ENCODE measurements at regions not wholly inside any gene's neighbourhood (a gene's known extent, or its start where the extent isn't known, plus 50 kb on each side); places are given as distances from the start of the nearest gene placed in this dataset.
"Not testable (repeated sequence)": the region's sequence is repeated elsewhere in the genome, so short reads cannot be mapped to it uniquely, and the experiment has no call there.

DNA sequence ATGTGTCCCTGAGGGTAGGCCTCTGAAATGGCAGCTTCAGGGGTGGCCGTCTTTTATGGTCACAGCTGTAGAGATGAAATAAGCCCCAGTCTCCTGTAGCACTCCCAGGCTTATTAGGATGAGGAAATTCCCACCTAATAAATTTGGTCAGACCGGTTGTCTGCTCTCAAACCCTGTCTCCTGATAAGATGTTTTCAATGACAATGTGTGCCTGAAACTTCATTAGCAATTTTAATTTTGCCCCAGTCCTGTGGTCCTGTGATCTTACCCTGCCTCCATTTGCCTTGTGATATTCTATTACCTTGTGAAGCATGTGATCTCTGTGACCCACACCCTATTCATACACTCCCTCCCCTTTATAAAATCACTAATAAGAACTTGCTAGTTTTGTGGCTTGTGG lies 736.1 kb upstream of the PCDH20 start:
- not testable (repeated sequence) for H3K36me3 Mint-ChIP-seq (ENCODE audit: low read depth); H3K4me1 Mint-ChIP-seq; H3K4me3 Mint-ChIP-seq; DNase-seq; H3K9me3 ChIP-seq (ENCODE audit: control insufficient read depth, low read length, poor library complexity, severe bottlenecking); H3K27ac Mint-ChIP-seq; ATAC-seq; H3K27me3 Mint-ChIP-seq

DNA sequence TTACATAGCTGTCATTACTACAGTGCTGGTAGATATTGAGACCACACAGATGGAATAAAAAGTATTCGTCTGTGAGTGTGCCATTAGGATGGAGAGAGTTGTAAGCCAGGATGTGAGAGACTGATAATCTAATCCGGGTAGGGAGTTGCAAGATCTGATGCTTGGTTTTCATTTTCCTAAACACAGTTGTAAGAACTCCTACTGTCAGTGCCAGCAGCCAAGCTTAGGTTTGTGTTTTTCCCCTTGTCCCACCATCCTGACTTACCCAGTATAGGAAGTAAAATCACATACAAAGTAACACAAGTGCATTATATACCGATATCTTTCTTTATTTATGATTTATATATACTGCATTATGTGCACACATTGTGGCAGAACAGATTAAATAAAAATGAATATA lies 726.4 kb upstream of the PCDH20 start:
- no peaks in the 10 kb centered on the region for H3K4me1 Mint-ChIP-seq
- no peak for ATAC-seq

DNA sequence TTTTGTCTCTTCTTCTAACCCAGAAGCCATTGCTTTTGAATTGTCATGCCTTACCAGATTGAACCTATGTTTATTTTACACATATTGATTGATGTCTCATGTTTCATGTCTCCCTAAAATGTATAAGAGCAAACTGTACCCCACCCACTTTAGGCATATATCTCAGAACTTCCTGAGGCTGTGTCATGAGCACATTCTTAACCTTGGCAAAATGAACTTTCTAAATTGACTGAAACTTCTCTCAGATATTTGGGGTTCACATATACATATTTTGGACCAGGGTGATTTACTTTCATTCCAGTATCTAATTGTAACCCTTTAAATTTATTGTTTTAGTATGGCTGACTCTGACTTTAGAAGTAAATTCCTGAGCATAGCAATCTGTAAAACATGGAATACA lies 723.9 kb upstream of the PCDH20 start:
- DNase-seq: no peak
- H3K4me1 Mint-ChIP-seq: no peaks in the 10 kb centered on the region

More for the DNA sequence above, 726.4 kb upstream of the PCDH20 start:
- no peak overlapping the region for H3K27ac Mint-ChIP-seq
- H3K9me3 ChIP-seq (ENCODE audit: control insufficient read depth, low read length, poor library complexity, severe bottlenecking): no peaks in the 10 kb centered on the region
- no peak for DNase-seq
- H3K36me3 Mint-ChIP-seq (ENCODE audit: low read depth): no peaks in the 10 kb centered on the region
- H3K4me3 Mint-ChIP-seq: no peak overlapping the region
- no peaks in the 10 kb centered on the region for H3K27me3 Mint-ChIP-seq

DNA sequence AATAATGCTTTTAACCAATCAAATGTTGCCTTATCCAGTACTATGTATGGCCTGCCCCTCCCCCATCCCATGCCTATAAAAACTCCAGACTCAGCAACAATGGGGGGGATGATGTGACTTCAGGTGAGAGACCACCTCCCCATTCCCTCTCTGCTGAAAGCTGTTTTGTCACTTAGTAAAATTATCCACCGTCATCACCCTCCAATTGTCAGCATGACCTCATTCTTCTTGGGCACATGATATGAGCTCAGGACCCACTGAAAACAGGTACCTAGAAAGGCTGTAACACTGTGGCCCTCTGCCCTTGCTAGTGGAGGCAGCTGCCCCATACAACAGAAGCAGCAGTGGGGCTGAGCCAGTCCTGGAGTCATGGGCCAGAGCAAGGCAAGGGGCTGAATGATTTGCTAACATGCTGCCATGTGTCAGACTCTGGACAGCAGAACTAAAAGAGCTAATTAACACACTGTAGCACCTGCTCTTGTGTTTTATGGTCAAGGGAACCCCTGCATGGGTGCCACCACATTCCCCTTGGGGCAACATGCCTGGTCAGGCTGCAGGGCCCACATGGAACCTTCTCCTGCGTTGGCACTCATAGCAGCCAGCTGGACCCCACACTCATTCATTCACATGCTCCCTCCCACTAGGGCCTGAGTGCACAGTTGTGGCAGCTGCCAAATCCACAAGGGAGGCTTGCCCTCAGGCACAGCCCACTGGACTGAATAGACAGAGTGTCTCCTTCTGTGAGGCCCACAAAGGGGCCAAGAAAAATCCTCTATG lies 722.2 kb upstream of the PCDH20 start:
- Mint-ChIP-seq H3K36me3 (ENCODE audit: low read depth) (no peaks in the 10 kb centered on the region), H3K4me3 (no peak overlapping the region)
- ATAC-seq: no peak

More for the DNA sequence above, 723.9 kb upstream of the PCDH20 start:
- H3K9me3 ChIP-seq (ENCODE audit: control insufficient read depth, low read length, poor library complexity, severe bottlenecking): no peaks in the 10 kb centered on the region
- Mint-ChIP-seq H3K27ac (no peak overlapping the region), H3K4me3 (no peak overlapping the region), H3K36me3 (ENCODE audit: low read depth) (no peaks in the 10 kb centered on the region), H3K27me3 (no peaks in the 10 kb centered on the region)
- no peak for ATAC-seq

DNA sequence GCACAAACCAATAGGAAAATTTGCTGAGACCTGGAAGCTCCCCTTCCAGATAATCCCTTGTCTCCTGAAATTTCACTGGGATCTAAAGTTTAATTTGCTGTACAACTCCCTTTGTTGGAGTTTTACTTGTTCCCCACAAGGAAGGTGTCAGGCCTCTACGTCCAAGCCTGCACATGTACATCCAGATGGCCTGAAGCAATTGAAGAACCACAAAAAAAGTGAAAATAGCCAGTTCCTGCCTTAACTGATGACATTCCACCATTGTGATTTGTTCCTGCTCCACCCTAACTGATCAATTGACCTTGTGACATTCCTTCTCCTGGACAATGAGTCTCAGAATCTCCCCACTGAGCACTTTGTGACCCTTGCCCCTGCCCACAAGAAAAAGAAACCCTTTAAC lies 716.0 kb upstream of the PCDH20 start:
- no peak for DNase-seq
- Mint-ChIP-seq H3K4me1 (no peaks in the 10 kb centered on the region), H3K27ac (no peak overlapping the region), H3K36me3 (ENCODE audit: low read depth) (no peaks in the 10 kb centered on the region), H3K27me3 (no peaks in the 10 kb centered on the region), H3K4me3 (no peak overlapping the region)
- no peaks in the 10 kb centered on the region for H3K9me3 ChIP-seq (ENCODE audit: control insufficient read depth, low read length, poor library complexity, severe bottlenecking)
- no peak for ATAC-seq

More for the DNA sequence above, 722.2 kb upstream of the PCDH20 start:
- no peaks in the 10 kb centered on the region for H3K4me1 Mint-ChIP-seq
- H3K9me3 ChIP-seq (ENCODE audit: control insufficient read depth, low read length, poor library complexity, severe bottlenecking): no peaks in the 10 kb centered on the region
- no peak for DNase-seq
- no peaks in the 10 kb centered on the region for H3K27me3 Mint-ChIP-seq
- H3K27ac Mint-ChIP-seq: no peak overlapping the region

DNA sequence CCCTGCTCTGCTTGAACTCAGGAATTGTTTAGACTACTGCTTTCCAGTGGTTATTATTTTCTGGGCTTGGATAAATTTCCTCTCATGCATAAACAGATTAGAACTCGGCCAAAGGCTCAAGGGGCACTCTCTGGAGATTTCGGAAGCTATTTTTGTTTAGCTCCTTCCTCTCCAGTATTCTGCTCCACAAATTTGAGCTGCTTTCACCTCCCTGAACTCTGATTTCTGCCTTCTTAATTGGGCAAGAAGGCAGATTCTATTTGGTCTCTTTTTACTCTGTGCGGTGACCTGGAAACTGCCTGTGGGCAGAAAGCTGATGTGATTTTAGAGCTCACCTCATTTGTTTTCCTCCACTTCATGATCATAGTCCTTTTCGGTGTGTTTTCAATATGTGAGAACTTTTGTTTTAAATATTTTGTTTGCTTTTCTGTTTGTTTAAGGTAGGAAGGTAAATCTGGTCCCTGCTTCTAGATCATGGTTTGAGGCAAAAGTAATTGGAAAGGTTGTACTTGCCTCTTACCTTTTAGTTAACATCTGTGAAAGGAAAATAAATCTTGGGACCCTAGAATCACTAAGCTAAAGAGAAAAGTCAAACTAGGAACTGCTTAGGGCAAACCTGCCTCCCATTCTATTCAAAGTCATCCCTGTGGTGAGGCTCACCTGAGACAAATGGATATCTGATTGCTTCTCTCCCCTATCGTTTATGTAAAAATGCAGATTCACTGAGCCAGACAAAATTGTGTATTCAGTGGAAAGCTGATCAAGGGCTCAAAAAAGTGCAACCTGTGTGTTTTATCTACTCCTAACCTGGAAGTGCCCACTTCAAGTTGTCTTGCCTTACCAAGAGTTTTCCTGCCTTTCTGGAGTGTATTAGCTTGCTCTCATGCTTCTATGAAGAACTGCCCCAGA lies 714.7 kb upstream of the PCDH20 start:
- H3K9me3 ChIP-seq (ENCODE audit: control insufficient read depth, low read length, poor library complexity, severe bottlenecking): no peaks in the 10 kb centered on the region
- no peaks in the 10 kb centered on the region for H3K27me3 Mint-ChIP-seq
- DNase-seq (no peak), ATAC-seq (no peak)
- no peak overlapping the region for H3K27ac Mint-ChIP-seq
- no peaks in the 10 kb centered on the region for H3K36me3 Mint-ChIP-seq (ENCODE audit: low read depth)
- H3K4me3 Mint-ChIP-seq: no peak overlapping the region
- H3K4me1 Mint-ChIP-seq: no peaks in the 10 kb centered on the region

DNA sequence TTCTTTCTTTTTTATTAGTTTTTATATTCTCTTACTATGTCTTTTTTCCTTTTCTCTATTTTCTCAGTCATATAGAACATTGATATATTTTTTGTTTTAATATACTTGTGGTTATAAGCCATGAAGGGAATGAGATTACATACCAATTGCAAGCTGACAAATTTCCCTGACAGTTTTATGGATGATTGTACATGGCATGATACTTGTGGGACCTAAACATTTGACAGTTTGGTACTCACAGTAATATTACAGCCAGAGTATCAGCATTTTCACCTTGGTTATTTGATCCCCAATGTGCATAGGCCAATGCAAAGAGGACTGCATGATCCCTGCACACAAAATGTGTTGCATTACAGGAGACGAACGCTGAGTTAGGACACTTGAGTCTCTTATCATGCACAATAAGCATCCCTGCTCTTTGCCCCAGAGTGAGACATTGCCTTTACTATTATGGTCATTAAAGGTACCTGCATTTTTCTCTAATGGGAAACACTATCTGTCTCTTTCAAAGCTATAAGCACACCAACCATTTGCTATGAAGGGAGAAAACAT lies 713.4 kb upstream of the PCDH20 start:
- H3K36me3 Mint-ChIP-seq (ENCODE audit: low read depth): no peaks in the 10 kb centered on the region
- H3K9me3 ChIP-seq (ENCODE audit: control insufficient read depth, low read length, poor library complexity, severe bottlenecking): no peaks in the 10 kb centered on the region
- no peak overlapping the region for H3K27ac Mint-ChIP-seq
- ATAC-seq: no peak
- no peaks in the 10 kb centered on the region for H3K27me3 Mint-ChIP-seq
- H3K4me3 Mint-ChIP-seq: no peak overlapping the region
- no peaks in the 10 kb centered on the region for H3K4me1 Mint-ChIP-seq
- DNase-seq: no peak

DNA sequence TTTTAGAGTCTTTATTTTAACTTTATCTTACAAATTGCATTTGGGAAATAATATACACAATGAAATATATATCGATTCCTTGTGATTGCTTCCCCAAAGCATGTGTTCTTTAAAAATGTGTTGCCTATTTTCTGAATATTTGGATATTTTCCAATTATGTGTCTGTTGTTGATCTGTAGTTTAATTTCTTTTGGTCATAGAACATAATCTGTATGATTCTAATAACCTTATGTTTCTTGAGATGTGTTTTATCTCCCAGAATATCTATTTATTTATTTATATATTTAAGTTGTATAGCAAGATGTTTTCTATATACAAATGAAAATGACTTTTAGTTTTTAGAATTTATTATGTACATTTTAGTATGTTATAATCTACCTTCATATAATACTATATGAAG lies 710.8 kb upstream of the PCDH20 start:
- DNase-seq (no peak), ATAC-seq (no peak)
- H3K36me3 Mint-ChIP-seq (ENCODE audit: low read depth): no peaks in the 10 kb centered on the region
- no peaks in the 10 kb centered on the region for H3K27me3 Mint-ChIP-seq
- no peak overlapping the region for H3K4me3 Mint-ChIP-seq
- no peak overlapping the region for H3K27ac Mint-ChIP-seq
- H3K4me1 Mint-ChIP-seq: no peaks in the 10 kb centered on the region
- H3K9me3 ChIP-seq (ENCODE audit: control insufficient read depth, low read length, poor library complexity, severe bottlenecking): no peaks in the 10 kb centered on the region

DNA sequence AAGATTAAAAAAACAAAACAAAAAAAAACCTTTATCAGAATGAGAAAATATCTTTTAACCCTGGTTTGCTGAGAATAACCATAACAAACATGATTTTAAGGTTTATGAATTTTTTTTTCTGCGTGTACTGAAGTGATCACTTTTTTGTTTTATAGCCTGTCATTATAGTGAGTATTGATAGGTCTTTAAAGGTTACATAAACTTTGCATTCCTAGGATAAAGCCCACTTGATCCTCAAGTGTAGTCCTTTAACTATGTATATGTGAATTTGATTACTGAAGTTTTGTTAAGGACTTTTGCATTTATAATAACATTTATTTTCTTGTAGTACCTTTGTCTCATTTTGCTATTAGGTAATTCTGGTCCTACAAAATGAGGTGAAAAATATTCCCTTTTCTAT lies 709.8 kb upstream of the PCDH20 start:
- ATAC-seq (no peak), DNase-seq (no peak)
- H3K4me1 Mint-ChIP-seq: no peaks in the 10 kb centered on the region
- no peaks in the 10 kb centered on the region for H3K9me3 ChIP-seq (ENCODE audit: control insufficient read depth, low read length, poor library complexity, severe bottlenecking)
- H3K4me3 Mint-ChIP-seq: no peak overlapping the region
- H3K27ac Mint-ChIP-seq: no peak overlapping the region
- no peaks in the 10 kb centered on the region for H3K27me3 Mint-ChIP-seq
- no peaks in the 10 kb centered on the region for H3K36me3 Mint-ChIP-seq (ENCODE audit: low read depth)

DNA sequence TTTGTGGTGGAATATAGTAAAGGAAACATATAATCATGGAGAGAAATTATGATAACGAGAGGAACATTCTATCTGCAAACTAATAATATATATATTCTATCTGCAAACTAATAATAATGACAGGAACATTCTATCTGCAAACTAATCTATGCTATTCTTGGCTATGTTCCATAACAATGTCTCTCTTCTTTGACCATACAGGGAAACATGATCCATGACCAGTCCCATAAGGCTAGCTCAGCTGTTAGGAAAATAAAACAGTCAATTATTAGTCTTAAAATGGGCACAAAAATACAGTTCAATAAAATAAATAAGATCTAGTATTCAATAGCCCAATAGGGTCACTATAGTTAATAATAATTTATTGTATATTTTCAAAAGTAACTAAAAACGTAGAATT lies 707.8 kb upstream of the PCDH20 start:
- no peaks in the 10 kb centered on the region for H3K9me3 ChIP-seq (ENCODE audit: control insufficient read depth, low read length, poor library complexity, severe bottlenecking)
- ATAC-seq (no peak), DNase-seq (no peak)
- Mint-ChIP-seq H3K27me3 (no peaks in the 10 kb centered on the region), H3K4me3 (no peak overlapping the region), H3K4me1 (no peaks in the 10 kb centered on the region), H3K27ac (no peak overlapping the region), H3K36me3 (ENCODE audit: low read depth) (no peaks in the 10 kb centered on the region)

DNA sequence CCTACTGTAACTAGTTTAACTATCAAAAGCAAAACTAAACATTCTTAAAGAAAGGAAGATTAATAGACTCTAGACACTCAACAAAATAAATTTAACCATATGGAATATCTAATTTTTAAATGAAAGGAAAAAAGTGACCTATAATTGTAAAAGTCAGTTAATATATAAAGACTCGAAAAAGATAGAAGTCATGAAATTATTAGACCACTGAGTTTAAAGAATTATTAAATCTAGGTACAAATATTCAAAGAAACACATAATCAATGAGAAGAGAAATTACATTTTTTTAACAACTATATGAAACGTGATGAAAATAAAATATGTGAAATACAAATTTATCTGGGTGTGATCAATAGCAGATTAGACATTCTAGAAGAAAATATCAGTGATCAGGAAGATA lies 706.8 kb upstream of the PCDH20 start:
- Mint-ChIP-seq H3K4me1 (no peaks in the 10 kb centered on the region), H3K36me3 (ENCODE audit: low read depth) (no peaks in the 10 kb centered on the region), H3K27me3 (no peaks in the 10 kb centered on the region), H3K27ac (no peak overlapping the region), H3K4me3 (no peak overlapping the region)
- no peaks in the 10 kb centered on the region for H3K9me3 ChIP-seq (ENCODE audit: control insufficient read depth, low read length, poor library complexity, severe bottlenecking)
- DNase-seq (no peak), ATAC-seq (no peak)

DNA sequence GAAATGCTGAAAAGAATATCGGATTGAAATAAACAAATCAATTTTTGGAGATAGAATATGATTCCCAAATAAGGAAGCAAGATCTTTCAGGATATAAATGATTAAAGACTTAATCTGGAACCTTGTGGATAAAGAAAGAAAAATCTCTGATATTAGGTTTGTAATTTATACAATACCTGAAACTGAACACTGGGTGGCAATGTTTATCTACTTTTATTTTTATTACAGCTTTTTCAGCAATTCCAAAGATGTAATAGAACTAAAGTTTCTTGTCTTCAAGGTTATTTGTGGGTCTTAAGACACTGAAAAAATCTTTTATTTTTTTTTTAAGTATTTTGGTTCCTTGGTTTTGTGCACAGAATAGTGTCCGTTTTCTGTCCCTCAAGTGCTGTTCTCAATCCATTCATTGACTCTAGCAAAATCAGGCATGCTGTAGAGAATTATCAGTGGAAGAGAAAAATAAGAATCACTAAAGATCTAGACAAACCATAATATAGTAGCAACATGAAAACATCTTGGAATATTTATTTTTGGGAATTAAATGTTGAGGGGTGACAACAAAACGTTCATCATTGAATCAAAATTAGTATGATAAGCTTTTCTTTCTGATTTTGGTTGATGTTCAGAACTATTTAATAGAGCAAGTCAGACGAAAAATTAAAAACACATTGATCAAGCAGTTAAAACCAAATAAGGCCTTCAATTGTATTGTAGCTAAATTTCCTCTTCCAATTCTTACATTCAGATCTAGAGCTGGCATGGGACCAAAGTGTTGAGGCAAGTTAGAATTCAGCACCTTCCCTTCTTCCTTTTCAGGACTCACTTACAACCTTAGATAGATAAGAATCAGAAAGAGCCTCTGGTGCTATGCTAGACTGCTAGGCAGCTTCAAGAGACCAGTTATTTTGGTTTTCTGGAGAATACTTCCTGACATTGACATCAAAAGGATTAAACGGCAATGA lies 704.4 kb upstream of the PCDH20 start:
- no peak for DNase-seq
- Mint-ChIP-seq H3K4me1 (no peaks in the 10 kb centered on the region), H3K4me3 (no peak overlapping the region), H3K36me3 (ENCODE audit: low read depth) (no peaks in the 10 kb centered on the region), H3K27ac (no peak overlapping the region), H3K27me3 (no peaks in the 10 kb centered on the region)
- no peak for ATAC-seq
- no peaks in the 10 kb centered on the region for H3K9me3 ChIP-seq (ENCODE audit: control insufficient read depth, low read length, poor library complexity, severe bottlenecking)

DNA sequence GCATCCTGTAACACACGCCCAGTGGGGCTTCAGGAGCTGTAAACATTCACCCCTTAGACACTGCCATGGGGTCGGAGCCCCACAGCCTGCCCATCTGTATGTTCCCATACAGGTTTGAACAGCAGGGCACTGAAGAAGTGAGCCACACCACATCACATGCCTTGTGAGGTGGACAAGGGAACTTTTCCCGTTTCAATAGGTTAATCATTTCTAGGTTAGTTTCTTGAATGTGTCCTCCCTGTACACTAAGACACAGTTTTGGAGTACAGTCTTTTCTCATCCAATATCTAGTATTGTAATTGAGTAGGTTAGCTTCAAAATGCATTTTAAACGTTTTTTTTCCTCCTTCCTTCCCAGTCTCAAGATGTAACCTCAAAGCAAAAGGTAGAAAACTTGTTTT lies 700.2 kb upstream of the PCDH20 start:
- no peaks in the 10 kb centered on the region for H3K4me1 Mint-ChIP-seq
- H3K36me3 Mint-ChIP-seq (ENCODE audit: low read depth): no peaks in the 10 kb centered on the region
- ATAC-seq (no peak), DNase-seq (no peak)
- H3K4me3 Mint-ChIP-seq: no peak overlapping the region
- H3K27me3 Mint-ChIP-seq: no peaks in the 10 kb centered on the region
- H3K27ac Mint-ChIP-seq: no peak overlapping the region
- H3K9me3 ChIP-seq (ENCODE audit: control insufficient read depth, low read length, poor library complexity, severe bottlenecking): no peaks in the 10 kb centered on the region

Data from T-helper 17 cell (primary cell).